ENCODE measurements at regions not wholly inside any gene's neighbourhood (a gene's known extent, or its start where the extent isn't known, plus 50 kb on each side); places are given as distances from the start of the nearest gene placed in this dataset.

- H3K27me3 Mint-ChIP-seq: peaks cover 3% of the 10 kb centered on the region
- DNase-seq (no peak), ATAC-seq (ENCODE audit: low read depth) (no peak)
- H3K9me3 Mint-ChIP-seq: peaks cover 15% of the 10 kb centered on the region
- no peak for TF ChIP-seq CTCF (IDR thresholded peaks at IDR 0.05)
- no peaks in the 10 kb centered on the region for H3K4me1 Mint-ChIP-seq
- no peak overlapping the region for H3K27ac Mint-ChIP-seq
- H3K36me3 Mint-ChIP-seq (ENCODE audit: low read depth): peaks cover 3% of the 10 kb centered on the region
- no peak overlapping the region for H3K4me3 Mint-ChIP-seq
- intact Hi-C loops (cut with micrococcal nuclease): no loop called here
- ChIA-PET CTCF (no interaction called here), POLR2A (no interaction called here)
These were observed 516.1 kb upstream of the MAN1A1 start for GRCh38 chr6:119865466-119866350.

- no peak overlapping the region for H3K27ac Mint-ChIP-seq
- ChIA-PET CTCF (no interaction called here), POLR2A (no interaction called here)
- H3K9me3 Mint-ChIP-seq: peaks cover 15% of the 10 kb centered on the region
- H3K36me3 Mint-ChIP-seq (ENCODE audit: low read depth): peaks cover 3% of the 10 kb centered on the region
- no peak overlapping the region for H3K4me3 Mint-ChIP-seq
- no peak for ATAC-seq (ENCODE audit: low read depth)
- no peaks in the 10 kb centered on the region for H3K4me1 Mint-ChIP-seq
- no peaks in the 10 kb centered on the region for H3K27me3 Mint-ChIP-seq
- no peak for TF ChIP-seq CTCF (IDR thresholded peaks at IDR 0.05)
- intact Hi-C loops (cut with micrococcal nuclease): no loop called here
- no peak for DNase-seq
These were observed 513.2 kb upstream of the MAN1A1 start for GRCh38 chr6:119862719-119863118.

- DNase-seq (no peak), ATAC-seq (ENCODE audit: low read depth) (no peak)
- CTCF ChIA-PET: no interaction called here
- H3K36me3 Mint-ChIP-seq (ENCODE audit: low read depth): no peaks in the 10 kb centered on the region
- H3K27me3 Mint-ChIP-seq: no peaks in the 10 kb centered on the region
- H3K9me3 Mint-ChIP-seq: no peaks in the 10 kb centered on the region
- intact Hi-C loops (cut with micrococcal nuclease): no loop called here
- H3K4me3 Mint-ChIP-seq: no peak overlapping the region
- POLR2A ChIA-PET: no interaction called here
- TF ChIP-seq CTCF (IDR thresholded peaks at IDR 0.05): no peak
- no peak overlapping the region for H3K27ac Mint-ChIP-seq
- peaks cover 13% of the 10 kb centered on the region for H3K4me1 Mint-ChIP-seq
These were observed 509.3 kb upstream of the MAN1A1 start for GRCh38 chr6:119858901-119859300.

GRCh38 chr6:119856136-119856535 is 506.6 kb upstream of the MAN1A1 start:
- ChIA-PET CTCF (no interaction called here), POLR2A (interaction anchor here (0.6 kb wide), 1 partner anchor 393 kb away, joined by 3 read pairs; no protein-coding TSS in a partner anchor)
- Mint-ChIP-seq H3K9me3 (no peaks in the 10 kb centered on the region), H3K4me3 (peak overlapping the region; percentile 65), H3K27ac (no peak overlapping the region), H3K27me3 (no peaks in the 10 kb centered on the region), H3K4me1 (peaks cover 13% of the 10 kb centered on the region), H3K36me3 (ENCODE audit: low read depth) (no peaks in the 10 kb centered on the region)
- TF ChIP-seq CTCF (IDR thresholded peaks at IDR 0.05): no peak
- no peak for ATAC-seq (ENCODE audit: low read depth)
- intact Hi-C loops (cut with micrococcal nuclease): no loop called here
- DNase-seq: no peak

GRCh38 chr6:119848696-119849095 is 499.1 kb upstream of the MAN1A1 start:
- Mint-ChIP-seq H3K4me3 (no peak overlapping the region), H3K27ac (no peak overlapping the region), H3K4me1 (no peaks in the 10 kb centered on the region), H3K9me3 (no peaks in the 10 kb centered on the region), H3K36me3 (ENCODE audit: low read depth) (no peaks in the 10 kb centered on the region), H3K27me3 (no peaks in the 10 kb centered on the region)
- no peak for ATAC-seq (ENCODE audit: low read depth)
- DNase-seq: no peak
- ChIA-PET POLR2A (no interaction called here), CTCF (no interaction called here)
- intact Hi-C loops (cut with micrococcal nuclease): no loop called here
- no peak for TF ChIP-seq CTCF (IDR thresholded peaks at IDR 0.05)
